ENCODE measurements at regions not wholly inside any gene's neighbourhood (a gene's known extent, or its start where the extent isn't known, plus 50 kb on each side); places are given as distances from the start of the nearest gene placed in this dataset.

- DNase-seq (ENCODE audit: extremely low read depth, low read depth, low spot score), result no peak
Measured at GRCh38 chr11:10386861-10387205, 68.2 kb upstream of the AMPD3 start.

- no peak for DNase-seq (ENCODE audit: extremely low read depth, low read depth, low spot score)
Measured at GRCh38 chr11:10387206-10388083, 67.6 kb upstream of the AMPD3 start.

GRCh38 chr11:10388101-10388500, 67.0 kb upstream of the AMPD3 start:
- DNase-seq (ENCODE audit: extremely low read depth, low read depth, low spot score), result no peak

GRCh38 chr11:10388574-10388973, 66.5 kb upstream of the AMPD3 start:
- DNase-seq (ENCODE audit: extremely low read depth, low read depth, low spot score), result no peak

GRCh38 chr11:10390375-10390774, 64.7 kb upstream of the AMPD3 start:
- no peak for DNase-seq (ENCODE audit: extremely low read depth, low read depth, low spot score)

- DNase-seq (ENCODE audit: extremely low read depth, low read depth, low spot score), result no peak
Measured at GRCh38 chr11:10392095-10393079, 62.7 kb upstream of the AMPD3 start.

- no peak for DNase-seq (ENCODE audit: extremely low read depth, low read depth, low spot score)
Measured at GRCh38 chr11:10394229-10395101, 60.6 kb upstream of the AMPD3 start.

GRCh38 chr11:10395166-10395897, 59.7 kb upstream of the AMPD3 start:
- no peak for DNase-seq (ENCODE audit: extremely low read depth, low read depth, low spot score)

- DNase-seq (ENCODE audit: extremely low read depth, low read depth, low spot score), result no peak
Measured at GRCh38 chr11:10396771-10397170, 58.3 kb upstream of the AMPD3 start.

GRCh38 chr11:10397226-10397987, 57.7 kb upstream of the AMPD3 start:
- DNase-seq (ENCODE audit: extremely low read depth, low read depth, low spot score), result no peak

GRCh38 chr11:10398525-10398924, 56.5 kb upstream of the AMPD3 start:
- DNase-seq (ENCODE audit: extremely low read depth, low read depth, low spot score), result no peak

GRCh38 chr11:10400856-10401255, 54.2 kb upstream of the AMPD3 start:
- DNase-seq (ENCODE audit: extremely low read depth, low read depth, low spot score), result no peak

- DNase-seq (ENCODE audit: extremely low read depth, low read depth, low spot score), result no peak
Measured at GRCh38 chr11:10401256-10401655, 53.8 kb upstream of the AMPD3 start.

- DNase-seq (ENCODE audit: extremely low read depth, low read depth, low spot score), result no peak
Measured at GRCh38 chr11:10401696-10402392, 53.2 kb upstream of the AMPD3 start.
